ENCODE measurements at regions not wholly inside any gene's neighbourhood (a gene's known extent, or its start where the extent isn't known, plus 50 kb on each side); places are given as distances from the start of the nearest gene placed in this dataset.

GRCh38 chr3:178392511-178392926, 143.7 kb upstream of the KCNMB2 start:
- ChIA-PET CTCF (no interaction called here), POLR2A (no interaction called here)
- peaks cover 13% of the 10 kb centered on the region for H3K4me1 Mint-ChIP-seq
- H3K36me3 Mint-ChIP-seq: no peaks in the 10 kb centered on the region
- no peaks in the 10 kb centered on the region for H3K27me3 Mint-ChIP-seq (ENCODE audit: low read depth)
- H3K4me3 Mint-ChIP-seq: no peak overlapping the region
- DNase-seq (ENCODE audit: low spot score): no peak
- no peaks in the 10 kb centered on the region for H3K9me3 Mint-ChIP-seq
- TF ChIP-seq TCF7 (CRISPR knock-in tag; IDR thresholded peaks at IDR 0.05; ENCODE audit: low read depth): no peak
- no peak for TF ChIP-seq TP53 (CRISPR knock-in tag; IDR thresholded peaks at IDR 0.05)
- no peak for TF ChIP-seq SP1 (CRISPR knock-in tag; conservative IDR thresholded peaks at IDR 0.05)
- TF ChIP-seq, protein P1, sequence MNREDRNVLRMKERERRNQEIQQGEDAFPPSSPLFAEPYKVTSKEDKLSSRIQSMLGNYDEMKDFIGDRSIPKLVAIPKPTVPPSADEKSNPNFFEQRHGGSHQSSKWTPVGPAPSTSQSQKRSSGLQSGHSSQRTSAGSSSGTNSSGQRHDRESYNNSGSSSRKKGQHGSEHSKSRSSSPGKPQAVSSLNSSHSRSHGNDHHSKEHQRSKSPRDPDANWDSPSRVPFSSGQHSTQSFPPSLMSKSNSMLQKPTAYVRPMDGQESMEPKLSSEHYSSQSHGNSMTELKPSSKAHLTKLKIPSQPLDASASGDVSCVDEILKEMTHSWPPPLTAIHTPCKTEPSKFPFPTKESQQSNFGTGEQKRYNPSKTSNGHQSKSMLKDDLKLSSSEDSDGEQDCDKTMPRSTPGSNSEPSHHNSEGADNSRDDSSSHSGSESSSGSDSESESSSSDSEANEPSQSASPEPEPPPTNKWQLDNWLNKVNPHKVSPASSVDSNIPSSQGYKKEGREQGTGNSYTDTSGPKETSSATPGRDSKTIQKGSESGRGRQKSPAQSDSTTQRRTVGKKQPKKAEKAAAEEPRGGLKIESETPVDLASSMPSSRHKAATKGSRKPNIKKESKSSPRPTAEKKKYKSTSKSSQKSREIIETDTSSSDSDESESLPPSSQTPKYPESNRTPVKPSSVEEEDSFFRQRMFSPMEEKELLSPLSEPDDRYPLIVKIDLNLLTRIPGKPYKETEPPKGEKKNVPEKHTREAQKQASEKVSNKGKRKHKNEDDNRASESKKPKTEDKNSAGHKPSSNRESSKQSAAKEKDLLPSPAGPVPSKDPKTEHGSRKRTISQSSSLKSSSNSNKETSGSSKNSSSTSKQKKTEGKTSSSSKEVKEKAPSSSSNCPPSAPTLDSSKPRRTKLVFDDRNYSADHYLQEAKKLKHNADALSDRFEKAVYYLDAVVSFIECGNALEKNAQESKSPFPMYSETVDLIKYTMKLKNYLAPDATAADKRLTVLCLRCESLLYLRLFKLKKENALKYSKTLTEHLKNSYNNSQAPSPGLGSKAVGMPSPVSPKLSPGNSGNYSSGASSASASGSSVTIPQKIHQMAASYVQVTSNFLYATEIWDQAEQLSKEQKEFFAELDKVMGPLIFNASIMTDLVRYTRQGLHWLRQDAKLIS (CRISPR knock-in tag; IDR thresholded peaks at IDR 0.05; ENCODE audit: borderline replicate concordance): no peak
- TF ChIP-seq RELA (CRISPR knock-in tag; IDR thresholded peaks at IDR 0.05; ENCODE audit: borderline replicate concordance): no peak
- no peak for TF ChIP-seq ZNF121 (CRISPR knock-in tag; IDR thresholded peaks at IDR 0.05)
- no peak for TF ChIP-seq NR2C2 (CRISPR knock-in tag; IDR thresholded peaks at IDR 0.05)
- no peak for TF ChIP-seq GRHL2 (CRISPR knock-in tag; IDR thresholded peaks at IDR 0.05; ENCODE audit: insufficient replicate concordance, severe bottlenecking)
- no peak for TF ChIP-seq SOX15 (CRISPR knock-in tag; IDR thresholded peaks at IDR 0.05)
- no peak for TF ChIP-seq NR1H2 (CRISPR knock-in tag; IDR thresholded peaks at IDR 0.05)
- TF ChIP-seq, protein P2, sequence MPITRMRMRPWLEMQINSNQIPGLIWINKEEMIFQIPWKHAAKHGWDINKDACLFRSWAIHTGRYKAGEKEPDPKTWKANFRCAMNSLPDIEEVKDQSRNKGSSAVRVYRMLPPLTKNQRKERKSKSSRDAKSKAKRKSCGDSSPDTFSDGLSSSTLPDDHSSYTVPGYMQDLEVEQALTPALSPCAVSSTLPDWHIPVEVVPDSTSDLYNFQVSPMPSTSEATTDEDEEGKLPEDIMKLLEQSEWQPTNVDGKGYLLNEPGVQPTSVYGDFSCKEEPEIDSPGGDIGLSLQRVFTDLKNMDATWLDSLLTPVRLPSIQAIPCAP (CRISPR knock-in tag; IDR thresholded peaks at IDR 0.05): no peak
- TF ChIP-seq AR (CRISPR knock-in tag; IDR thresholded peaks at IDR 0.05): no peak
- TF ChIP-seq FOXK1 (CRISPR knock-in tag; IDR thresholded peaks at IDR 0.05): no peak
- no peak for TF ChIP-seq SMAD4 (CRISPR knock-in tag; IDR thresholded peaks at IDR 0.05)
- H3K27ac Mint-ChIP-seq: no peak overlapping the region
- ATAC-seq: no peak

DNA sequence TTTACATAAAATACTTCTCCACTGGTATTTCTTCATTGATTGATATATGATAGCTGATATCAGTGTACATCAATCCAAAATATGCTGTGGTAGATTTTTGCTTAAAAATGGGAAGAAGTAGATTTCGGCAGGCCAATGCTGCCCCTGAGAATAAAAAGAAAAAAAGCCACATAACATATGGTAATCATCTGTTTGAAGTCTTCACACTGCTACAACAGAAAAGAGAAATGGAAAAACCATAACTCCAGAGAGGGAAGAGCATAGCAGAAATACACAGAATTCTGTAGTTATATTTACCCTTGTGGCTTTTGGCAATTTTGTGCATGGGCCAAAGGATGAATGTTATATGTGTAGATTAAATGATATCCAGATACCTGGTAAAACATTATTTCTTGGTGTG, 143.1 kb upstream of the KCNMB2 start:
- ATAC-seq (no peak), DNase-seq (ENCODE audit: low spot score) (no peak)
- no peak overlapping the region for H3K27ac Mint-ChIP-seq
- H3K27me3 Mint-ChIP-seq (ENCODE audit: low read depth): no peaks in the 10 kb centered on the region
- ChIA-PET CTCF (no interaction called here), POLR2A (no interaction called here)
- H3K36me3 Mint-ChIP-seq: no peaks in the 10 kb centered on the region
- H3K4me1 Mint-ChIP-seq: peaks cover 7% of the 10 kb centered on the region
- no peaks in the 10 kb centered on the region for H3K9me3 Mint-ChIP-seq
- no peak overlapping the region for H3K4me3 Mint-ChIP-seq
- TF ChIP-seq E2F4 (CRISPR knock-in tag; IDR thresholded peaks at IDR 0.05; ENCODE audit: borderline replicate concordance, low read depth) (no peak), USF2 (CRISPR knock-in tag; IDR thresholded peaks at IDR 0.05) (no peak), SP1 (CRISPR knock-in tag; conservative IDR thresholded peaks at IDR 0.05) (no peak), PREB (CRISPR knock-in tag; IDR thresholded peaks at IDR 0.05; ENCODE audit: borderline replicate concordance) (no peak), EMX1 (CRISPR knock-in tag; IDR thresholded peaks at IDR 0.05) (no peak), SMAD3 (CRISPR knock-in tag; IDR thresholded peaks at IDR 0.05; ENCODE audit: borderline replicate concordance) (no peak), AR (CRISPR knock-in tag; IDR thresholded peaks at IDR 0.05) (no peak)
- TF ChIP-seq, protein P3, sequence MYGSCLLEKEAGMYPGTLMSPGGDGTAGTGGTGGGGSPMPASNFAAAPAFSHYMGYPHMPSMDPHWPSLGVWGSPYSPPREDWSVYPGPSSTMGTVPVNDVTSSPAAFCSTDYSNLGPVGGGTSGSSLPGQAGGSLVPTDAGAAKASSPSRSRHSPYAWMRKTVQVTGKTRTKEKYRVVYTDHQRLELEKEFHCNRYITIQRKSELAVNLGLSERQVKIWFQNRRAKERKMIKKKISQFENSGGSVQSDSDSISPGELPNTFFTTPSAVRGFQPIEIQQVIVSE (CRISPR knock-in tag; IDR thresholded peaks at IDR 0.05; ENCODE audit: borderline replicate concordance): no peak
